ENCODE measurements at regions not wholly inside any gene's neighbourhood (a gene's known extent, or its start where the extent isn't known, plus 50 kb on each side); places are given as distances from the start of the nearest gene placed in this dataset.
"Not testable (repeated sequence)": the region's sequence is repeated elsewhere in the genome, so short reads cannot be mapped to it uniquely, and the experiment has no call there.

- CTCF ChIA-PET, result no interaction called here
- no peaks in the 10 kb centered on the region for H3K36me3 ChIP-seq (ENCODE audit: control insufficient read depth, insufficient read depth, low read length)
- POLR2A ChIA-PET, result no interaction called here
- no peak overlapping the region for H3K4me3 ChIP-seq (ENCODE audit: low read depth, low read length)
- DNase-seq (ENCODE audit: low read depth), result no peak
- no peaks in the 10 kb centered on the region for H3K27me3 ChIP-seq (ENCODE audit: control insufficient read depth, insufficient read depth, low read length)
- TF ChIP-seq CTCF (IDR thresholded peaks at IDR 0.05; ENCODE audit: insufficient read depth, low read depth, low read length), result no peak
Measured at GRCh38 chr3:5505997-5506396, 318.5 kb downstream of the EDEM1 start.

GRCh38 chr3:5508860-5509259 is 321.4 kb downstream of the EDEM1 start:
- H3K36me3 ChIP-seq (ENCODE audit: control insufficient read depth, insufficient read depth, low read length); H3K27me3 ChIP-seq (ENCODE audit: control insufficient read depth, insufficient read depth, low read length); DNase-seq (ENCODE audit: low read depth); POLR2A ChIA-PET; CTCF ChIA-PET; H3K4me3 ChIP-seq (ENCODE audit: low read depth, low read length): not testable (repeated sequence)

GRCh38 chr3:5510300-5510699 is 322.8 kb downstream of the EDEM1 start:
- no peak for TF ChIP-seq CTCF (IDR thresholded peaks at IDR 0.05; ENCODE audit: insufficient read depth, low read depth, low read length)

GRCh38 chr3:5517921-5518320 is 330.4 kb downstream of the EDEM1 start:
- DNase-seq (ENCODE audit: low read depth), result no peak
- POLR2A ChIA-PET, result no interaction called here
- no peak overlapping the region for H3K4me3 ChIP-seq (ENCODE audit: low read depth, low read length)
- CTCF ChIA-PET, result no interaction called here
- no peaks in the 10 kb centered on the region for H3K27me3 ChIP-seq (ENCODE audit: control insufficient read depth, insufficient read depth, low read length)
- no peak for TF ChIP-seq CTCF (IDR thresholded peaks at IDR 0.05; ENCODE audit: insufficient read depth, low read depth, low read length)
- H3K36me3 ChIP-seq (ENCODE audit: control insufficient read depth, insufficient read depth, low read length), result no peaks in the 10 kb centered on the region

More at GRCh38 chr3:5510300-5510699, 322.8 kb downstream of the EDEM1 start:
- ChIA-PET CTCF (no interaction called here), POLR2A (no interaction called here)
- Histone ChIP-seq H3K27me3 (ENCODE audit: control insufficient read depth, insufficient read depth, low read length) (no peaks in the 10 kb centered on the region), H3K36me3 (ENCODE audit: control insufficient read depth, insufficient read depth, low read length) (no peaks in the 10 kb centered on the region), H3K4me3 (ENCODE audit: low read depth, low read length) (no peak overlapping the region)
- DNase-seq (ENCODE audit: low read depth), result no peak

GRCh38 chr3:5520237-5520636 is 332.7 kb downstream of the EDEM1 start:
- no peak for TF ChIP-seq CTCF (IDR thresholded peaks at IDR 0.05; ENCODE audit: insufficient read depth, low read depth, low read length)
- CTCF ChIA-PET, result no interaction called here
- H3K27me3 ChIP-seq (ENCODE audit: control insufficient read depth, insufficient read depth, low read length), result no peaks in the 10 kb centered on the region

GRCh38 chr3:5523125-5523524 is 335.6 kb downstream of the EDEM1 start:
- TF ChIP-seq CTCF (IDR thresholded peaks at IDR 0.05; ENCODE audit: insufficient read depth, low read depth, low read length), result no peak
- ChIA-PET POLR2A (no interaction called here), CTCF (no interaction called here)
- no peak overlapping the region for H3K4me3 ChIP-seq (ENCODE audit: low read depth, low read length)
- no peaks in the 10 kb centered on the region for H3K36me3 ChIP-seq (ENCODE audit: control insufficient read depth, insufficient read depth, low read length)
- no peaks in the 10 kb centered on the region for H3K27me3 ChIP-seq (ENCODE audit: control insufficient read depth, insufficient read depth, low read length)
- DNase-seq (ENCODE audit: low read depth), result no peak

More at GRCh38 chr3:5520237-5520636, 332.7 kb downstream of the EDEM1 start:
- Histone ChIP-seq H3K4me3 (ENCODE audit: low read depth, low read length) (no peak overlapping the region), H3K36me3 (ENCODE audit: control insufficient read depth, insufficient read depth, low read length) (no peaks in the 10 kb centered on the region)
- POLR2A ChIA-PET, result no interaction called here
- DNase-seq (ENCODE audit: low read depth), result no peak

Measured in BJ (cell line).